HL-60 (cell line): ENCODE measurements at regions not wholly inside any gene's neighbourhood (a gene's known extent, or its start where the extent isn't known, plus 50 kb on each side); places are given as distances from the start of the nearest gene placed in this dataset.

ENCODE experiments used
- DNase-seq, 2 experiments: peaks; one replicate each; pipeline ENCODE4 v3.0.0-alpha.2; 2010 to 2020; ENCODE audit warnings: low read depth in 1 of 2, low spot score in 1 of 2
- H3K27ac ChIP-seq: fragments of 250-450 bp; sonication (Bioruptor Pico); replicated peaks from 2 replicates; pipeline ENCODE4 v1.5.1; 2020; ENCODE audit warnings: mild to moderate bottlenecking, moderate library complexity
- H3K27me3 ChIP-seq: fragments of 250-450 bp; sonication (Bioruptor Pico); 2 replicates; pipeline ENCODE4 v1.5.1; 2021; ENCODE audit warnings: mild to moderate bottlenecking, moderate library complexity; ENCODE audit not compliant: insufficient read depth, poor library complexity, severe bottlenecking
- H3K4me3 ChIP-seq: replicated peaks from 2 replicates; pipeline ENCODE4 v1.5.1; 2011; ENCODE audit warnings: mild to moderate bottlenecking, control low read depth, low read length; ENCODE audit not compliant: insufficient read depth
- CTCF ChIP-seq: IDR thresholded peaks from one replicate; pipeline ENCODE4 v1.5.1; 2011; ENCODE audit warnings: low read length, control low read depth, inconsistent platforms; ENCODE audit not compliant: insufficient read depth
- GABPA ChIP-seq: IDR thresholded peaks from 2 replicates; pipeline ENCODE4 v1.6.1; 2012; ENCODE audit warnings: low read depth
- POLR2AphosphoS5 ChIP-seq: IDR thresholded peaks from 2 replicates; pipeline ENCODE4 v1.6.1; 2012; ENCODE audit warnings: low read depth
- REST ChIP-seq: IDR thresholded peaks from 2 replicates; pipeline ENCODE4 v1.6.1; 2012; ENCODE audit warnings: low read depth; ENCODE audit not compliant: insufficient replicate concordance
- SPI1 ChIP-seq: IDR thresholded peaks from 2 replicates; pipeline ENCODE4 v1.6.1; 2012; ENCODE audit warnings: low read depth, mild to moderate bottlenecking, borderline replicate concordance

GRCh38 chr10:44792119-44792775 lies 118.9 kb upstream of the TMEM72 start:
- no peak for DNase-seq
- no peak overlapping the region for H3K4me3 ChIP-seq
- TF ChIP-seq CTCF = no peak
- no peak for TF ChIP-seq REST
- TF ChIP-seq SPI1 = no peak
- TF ChIP-seq POLR2AphosphoS5 = no peak
- TF ChIP-seq GABPA = no peak

GRCh38 chr10:44799966-44800365 lies 111.2 kb upstream of the TMEM72 start:
- Histone ChIP-seq H3K27me3 (peaks cover 15% of the 10 kb centered on the region), H3K27ac (no peak overlapping the region), H3K4me3 (no peak overlapping the region)
- TF ChIP-seq REST (no peak), GABPA (no peak), SPI1 (no peak), CTCF (no peak), POLR2AphosphoS5 (no peak)
- DNase-seq = no peak

More at GRCh38 chr10:44792119-44792775, 118.9 kb upstream of the TMEM72 start:
- Histone ChIP-seq H3K27me3 (peaks cover 2% of the 10 kb centered on the region), H3K27ac (no peak overlapping the region)

- Histone ChIP-seq H3K27me3 (peaks cover 15% of the 10 kb centered on the region), H3K4me3 (no peak overlapping the region), H3K27ac (no peak overlapping the region)
- TF ChIP-seq CTCF = no peak
- TF ChIP-seq REST = no peak
- no peak for TF ChIP-seq POLR2AphosphoS5
- TF ChIP-seq GABPA = no peak
- no peak for TF ChIP-seq SPI1
- no peak for DNase-seq
Observed at GRCh38 chr10:44801383-44802327, 109.5 kb upstream of the TMEM72 start.
